Osteocyte (in vitro differentiated cells): ENCODE measurements at regions not wholly inside any gene's neighbourhood (a gene's known extent, or its start where the extent isn't known, plus 50 kb on each side); places are given as distances from the start of the nearest gene placed in this dataset.

Experiments used
- DNase-seq: peaks from one replicate; pipeline ENCODE4 v3.0.0; 2021; ENCODE audit warnings: mixed read lengths; ENCODE audit not compliant: unreplicated experiment; ENCODE audit errors: extremely low spot score
- H3K27ac Mint-ChIP-seq: one replicate; pipeline ENCODE4 v1.8.0; 2021; ENCODE audit warnings: mild to moderate bottlenecking, mixed read lengths; ENCODE audit not compliant: unreplicated experiment
- H3K27me3 Mint-ChIP-seq: one replicate; pipeline ENCODE4 v1.8.0; 2021; ENCODE audit warnings: mixed read lengths; ENCODE audit not compliant: unreplicated experiment
- H3K36me3 Mint-ChIP-seq: one replicate; pipeline ENCODE4 v1.8.0; 2021; ENCODE audit warnings: mixed read lengths; ENCODE audit not compliant: unreplicated experiment
- H3K4me1 Mint-ChIP-seq: one replicate; pipeline ENCODE4 v1.8.0; 2021; ENCODE audit warnings: mixed read lengths; ENCODE audit not compliant: unreplicated experiment
- H3K4me3 Mint-ChIP-seq: one replicate; pipeline ENCODE4 v1.8.0; 2021; ENCODE audit warnings: mild to moderate bottlenecking, moderate library complexity, mixed read lengths; ENCODE audit not compliant: unreplicated experiment
- H3K9me3 Mint-ChIP-seq: one replicate; pipeline ENCODE4 v1.8.0; 2021; ENCODE audit warnings: mixed read lengths; ENCODE audit not compliant: unreplicated experiment
- TF ChIP-seq, protein P1 (sequence below): fragments of 200-600 bp; sonication (generic); IDR thresholded peaks from 2 replicates; pipeline ENCODE4 v1.5.0; 2021; ENCODE audit warnings: antibody characterized with exemption, mild to moderate bottlenecking, moderate library complexity

DNA sequence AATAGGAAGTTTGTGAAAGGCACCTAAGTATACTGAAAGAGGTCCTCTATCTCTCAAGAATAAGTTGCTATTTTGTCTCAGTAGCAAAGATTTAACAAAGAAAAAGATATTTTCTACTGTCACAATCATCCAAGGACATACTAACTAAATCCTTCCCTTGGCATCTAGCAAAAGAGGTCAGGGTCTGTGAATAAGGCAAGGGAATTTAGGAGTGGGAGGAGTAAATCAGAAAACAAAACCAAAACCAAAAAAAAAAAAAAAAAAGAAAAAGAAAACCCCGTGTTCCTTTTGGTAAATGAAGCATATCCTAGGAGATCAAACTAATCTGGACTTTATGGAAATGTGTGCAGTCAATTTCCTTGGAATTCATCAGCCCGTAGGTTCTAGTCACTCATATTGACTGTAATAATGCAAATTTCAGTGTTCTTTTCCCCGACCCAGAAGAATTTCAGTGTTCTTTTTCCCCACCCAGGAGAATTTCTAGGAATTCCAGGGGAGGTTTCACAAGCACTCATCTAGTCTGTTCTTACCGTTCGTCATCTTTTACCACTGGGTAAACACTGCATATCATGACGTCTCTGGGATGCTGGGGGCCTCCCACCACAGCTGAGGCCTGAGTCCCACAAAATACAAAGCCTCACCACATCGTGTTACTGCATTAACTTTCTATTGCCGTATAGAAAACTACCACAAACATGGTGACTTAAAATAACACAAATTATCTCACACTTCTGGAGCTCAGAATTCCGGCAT, 113.8 kb upstream of the CCDC54 start:
- H3K27me3 Mint-ChIP-seq: no peaks in the 10 kb centered on the region
- TF ChIP-seq, protein P1, sequence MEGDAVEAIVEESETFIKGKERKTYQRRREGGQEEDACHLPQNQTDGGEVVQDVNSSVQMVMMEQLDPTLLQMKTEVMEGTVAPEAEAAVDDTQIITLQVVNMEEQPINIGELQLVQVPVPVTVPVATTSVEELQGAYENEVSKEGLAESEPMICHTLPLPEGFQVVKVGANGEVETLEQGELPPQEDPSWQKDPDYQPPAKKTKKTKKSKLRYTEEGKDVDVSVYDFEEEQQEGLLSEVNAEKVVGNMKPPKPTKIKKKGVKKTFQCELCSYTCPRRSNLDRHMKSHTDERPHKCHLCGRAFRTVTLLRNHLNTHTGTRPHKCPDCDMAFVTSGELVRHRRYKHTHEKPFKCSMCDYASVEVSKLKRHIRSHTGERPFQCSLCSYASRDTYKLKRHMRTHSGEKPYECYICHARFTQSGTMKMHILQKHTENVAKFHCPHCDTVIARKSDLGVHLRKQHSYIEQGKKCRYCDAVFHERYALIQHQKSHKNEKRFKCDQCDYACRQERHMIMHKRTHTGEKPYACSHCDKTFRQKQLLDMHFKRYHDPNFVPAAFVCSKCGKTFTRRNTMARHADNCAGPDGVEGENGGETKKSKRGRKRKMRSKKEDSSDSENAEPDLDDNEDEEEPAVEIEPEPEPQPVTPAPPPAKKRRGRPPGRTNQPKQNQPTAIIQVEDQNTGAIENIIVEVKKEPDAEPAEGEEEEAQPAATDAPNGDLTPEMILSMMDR: no peak

DNA sequence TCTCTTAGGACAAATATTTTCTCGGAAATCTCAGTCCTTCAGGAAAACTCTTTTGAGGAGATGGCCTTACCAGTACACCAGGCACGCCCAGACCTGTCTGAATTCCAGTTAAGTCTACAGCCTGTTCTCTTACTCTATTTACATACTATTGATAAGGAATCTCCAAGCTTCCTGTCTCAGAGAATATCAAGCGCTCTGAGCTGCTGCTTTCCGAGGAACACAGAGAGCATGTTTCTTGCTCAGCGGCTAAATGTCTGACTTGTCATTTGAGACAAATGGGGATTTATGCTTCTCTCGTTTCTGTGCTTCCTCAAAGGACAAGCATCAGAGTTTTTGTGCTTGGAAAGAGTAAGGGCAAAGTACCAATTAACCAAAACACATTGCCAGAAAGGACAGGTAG, 112.4 kb upstream of the CCDC54 start:
- TF ChIP-seq, protein P1: no peak
- Mint-ChIP-seq H3K9me3 (no peaks in the 10 kb centered on the region), H3K4me3 (no peak overlapping the region), H3K27me3 (no peaks in the 10 kb centered on the region), H3K36me3 (no peaks in the 10 kb centered on the region), H3K4me1 (peaks cover 8% of the 10 kb centered on the region), H3K27ac (no peak overlapping the region)
- no peak for DNase-seq

More for the DNA sequence above, 113.8 kb upstream of the CCDC54 start:
- Mint-ChIP-seq H3K4me1 (peaks cover 8% of the 10 kb centered on the region), H3K4me3 (peak overlapping the region; percentile 2), H3K36me3 (no peaks in the 10 kb centered on the region), H3K27ac (no peak overlapping the region), H3K9me3 (no peaks in the 10 kb centered on the region)
- no peak for DNase-seq

DNA sequence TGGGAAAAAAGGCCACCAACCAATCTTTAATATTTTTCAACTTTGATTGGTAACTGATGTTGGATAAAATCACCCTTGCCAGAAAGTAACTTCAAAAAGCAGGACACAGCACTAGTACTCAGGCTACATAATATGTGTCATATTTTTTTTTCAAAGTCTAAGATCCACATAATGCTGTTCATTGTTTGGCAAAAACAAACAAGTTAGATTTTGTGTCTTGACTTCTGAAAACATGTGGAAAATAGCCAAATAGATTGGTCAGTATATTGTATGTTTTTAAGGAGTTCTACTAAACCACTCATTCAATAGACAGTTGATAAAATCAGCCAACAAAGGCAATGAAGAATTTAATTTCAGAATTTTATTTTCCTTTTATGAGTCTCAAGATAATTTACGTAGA, 111.7 kb upstream of the CCDC54 start:
- TF ChIP-seq, protein P1: no peak
- DNase-seq: no peak
- H3K9me3 Mint-ChIP-seq: no peaks in the 10 kb centered on the region
- no peak overlapping the region for H3K4me3 Mint-ChIP-seq
- no peaks in the 10 kb centered on the region for H3K36me3 Mint-ChIP-seq
- H3K27me3 Mint-ChIP-seq: no peaks in the 10 kb centered on the region
- H3K27ac Mint-ChIP-seq: no peak overlapping the region
- H3K4me1 Mint-ChIP-seq: peaks cover 8% of the 10 kb centered on the region

DNA sequence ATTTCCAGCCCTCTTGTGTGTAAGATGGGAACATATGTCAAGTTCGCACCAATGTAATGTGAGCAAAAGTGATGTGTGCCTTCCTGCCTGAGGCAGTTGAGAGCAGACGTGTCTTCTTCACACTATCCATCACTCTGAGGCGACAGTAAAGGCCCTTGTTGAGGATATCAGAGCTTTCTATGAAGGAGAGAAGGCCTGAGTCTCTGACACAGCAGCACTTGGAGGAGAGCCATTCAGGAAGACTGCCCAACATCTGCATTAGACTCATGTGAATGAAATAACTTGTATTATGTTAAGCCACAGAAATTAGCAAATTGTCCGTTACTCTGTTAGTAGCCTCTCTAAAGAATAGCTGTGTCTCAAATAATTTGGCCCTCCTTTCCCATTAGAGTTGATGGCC, 108.8 kb upstream of the CCDC54 start:
- no peak overlapping the region for H3K4me3 Mint-ChIP-seq
- peaks cover 2% of the 10 kb centered on the region for H3K27me3 Mint-ChIP-seq
- DNase-seq: no peak
- H3K4me1 Mint-ChIP-seq: peaks cover 5% of the 10 kb centered on the region
- H3K9me3 Mint-ChIP-seq: no peaks in the 10 kb centered on the region
- no peak overlapping the region for H3K27ac Mint-ChIP-seq
- TF ChIP-seq, protein P1: no peak
- H3K36me3 Mint-ChIP-seq: no peaks in the 10 kb centered on the region

DNA sequence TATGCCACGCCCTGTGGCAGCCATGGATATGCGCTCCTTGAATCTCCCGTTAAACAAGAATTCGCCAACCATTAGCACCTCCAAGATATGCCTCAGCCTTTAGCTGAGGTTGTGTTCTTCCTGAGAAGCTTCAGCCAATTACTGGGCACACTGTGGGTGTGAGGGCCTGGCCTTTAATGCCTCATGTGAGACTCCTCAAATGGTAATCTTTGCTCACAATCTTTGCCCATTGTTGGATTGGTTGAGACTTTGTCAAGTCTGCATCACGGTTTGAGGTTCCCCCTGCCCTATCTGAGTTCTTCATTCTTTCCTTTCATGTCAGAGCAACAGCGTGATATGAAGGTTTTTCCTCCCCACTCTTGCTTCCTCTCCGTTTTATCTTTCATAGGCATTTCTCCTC, 108.1 kb upstream of the CCDC54 start:
- no peak for DNase-seq
- TF ChIP-seq, protein P1: no peak
- no peak overlapping the region for H3K4me3 Mint-ChIP-seq
- H3K4me1 Mint-ChIP-seq: peaks cover 5% of the 10 kb centered on the region
- no peak overlapping the region for H3K27ac Mint-ChIP-seq
- peaks cover 2% of the 10 kb centered on the region for H3K27me3 Mint-ChIP-seq
- no peaks in the 10 kb centered on the region for H3K9me3 Mint-ChIP-seq
- no peaks in the 10 kb centered on the region for H3K36me3 Mint-ChIP-seq
